Tongue (tissue), 1 donor: ENCODE measurements at regions not wholly inside any gene's neighbourhood (a gene's known extent, or its start where the extent isn't known, plus 50 kb on each side); places are given as distances from the start of the nearest gene placed in this dataset.
A peak's percentile ranks its signal among the peaks of the same experiment; 100 is the strongest.
"Not testable (repeated sequence)": the region's sequence is repeated elsewhere in the genome, so short reads cannot be mapped to it uniquely, and the experiment has no call there.

Experiments used
- DNase-seq: peaks from one replicate; pipeline ENCODE4 v3.0.0-alpha.2; 2015

DNA sequence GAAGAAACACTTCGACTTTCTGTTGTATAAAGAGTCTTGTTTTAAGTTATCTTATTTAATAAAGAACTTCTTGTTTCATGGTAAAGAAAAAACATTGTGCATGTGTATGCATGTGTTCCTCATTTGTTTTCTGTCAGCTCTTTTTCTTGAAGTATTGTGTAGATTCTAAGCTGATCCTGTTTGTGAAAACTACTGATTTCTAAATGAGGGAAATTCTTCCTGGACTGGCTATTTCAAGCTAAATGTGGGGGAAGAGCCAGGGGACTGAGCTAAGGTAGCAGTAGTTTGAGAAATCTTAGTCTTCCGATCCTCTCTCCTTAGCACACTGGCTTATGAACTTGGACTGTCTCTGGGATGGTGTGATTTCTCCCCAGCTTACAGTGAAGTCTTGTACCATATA is 56.4 kb upstream of the RBMS1 start:
- DNase-seq: no peak

DNA sequence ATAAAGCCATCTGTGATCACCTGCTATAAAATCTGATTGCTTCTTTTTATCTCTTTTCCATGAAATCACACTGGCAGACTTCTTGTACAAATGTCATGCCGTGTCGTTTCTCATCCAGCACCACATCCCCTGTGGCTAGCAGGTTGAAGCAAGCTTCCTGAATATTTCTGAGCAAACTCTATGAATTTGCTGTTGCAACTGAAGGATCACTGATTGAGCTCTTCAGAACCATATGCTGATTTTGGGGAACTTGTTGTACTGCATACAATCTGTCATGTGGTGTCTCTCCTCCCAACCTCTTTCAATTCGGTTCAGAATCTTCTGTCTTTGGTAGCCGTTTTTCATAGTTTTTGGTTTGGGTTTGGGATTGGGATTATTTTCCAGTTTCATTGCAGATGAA is 57.7 kb upstream of the RBMS1 start:
- DNase-seq: no peak

DNA sequence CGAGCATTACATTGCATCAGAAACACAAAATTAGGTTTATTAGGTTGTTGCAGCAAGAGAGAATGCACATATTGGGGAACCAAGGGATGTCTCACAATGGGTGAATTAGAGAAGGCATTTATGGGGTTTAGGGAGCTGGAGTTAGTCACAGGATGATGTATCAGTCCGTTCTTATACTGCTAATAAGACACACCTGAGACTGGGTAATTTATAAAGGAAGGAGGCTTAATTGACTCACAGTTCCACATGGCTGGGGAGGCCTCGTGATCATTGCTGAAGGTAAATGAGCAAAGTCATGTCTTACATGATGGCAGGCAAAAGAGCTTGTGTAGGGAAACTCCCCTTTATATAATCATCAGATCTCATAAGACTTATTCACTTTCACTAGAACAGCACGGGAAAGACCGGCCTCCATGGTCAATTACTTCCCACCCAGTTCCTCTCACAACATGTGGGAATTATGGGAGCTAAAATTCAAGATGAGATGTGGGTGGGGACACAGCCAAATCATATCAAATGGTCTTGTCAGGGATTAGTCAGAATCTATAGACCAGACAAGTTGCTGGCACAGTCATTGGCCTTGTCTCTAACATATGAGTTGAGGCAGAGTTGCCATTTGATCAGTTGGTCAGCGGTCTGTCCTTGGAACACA is 61.9 kb upstream of the RBMS1 start:
- DNase-seq: no peak

DNA sequence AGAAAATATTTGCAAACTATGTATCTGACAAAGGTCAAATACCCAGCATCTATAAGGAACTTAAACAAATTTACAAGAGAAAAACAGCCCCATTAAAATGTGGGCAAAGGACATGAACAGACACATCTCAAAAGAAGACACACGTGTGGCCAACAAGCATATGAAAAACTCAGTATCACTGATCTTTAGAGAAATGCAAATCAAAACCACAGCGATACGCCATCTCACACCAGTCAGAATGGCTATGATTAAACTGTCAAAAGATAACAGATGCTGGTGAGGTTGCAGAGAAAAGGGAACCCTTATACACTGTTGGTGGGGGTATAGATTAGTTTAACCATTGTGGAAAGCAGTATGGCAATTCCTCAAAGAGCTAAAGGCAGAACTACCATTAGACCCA is 64.3 kb upstream of the RBMS1 start:
- no peak for DNase-seq

DNA sequence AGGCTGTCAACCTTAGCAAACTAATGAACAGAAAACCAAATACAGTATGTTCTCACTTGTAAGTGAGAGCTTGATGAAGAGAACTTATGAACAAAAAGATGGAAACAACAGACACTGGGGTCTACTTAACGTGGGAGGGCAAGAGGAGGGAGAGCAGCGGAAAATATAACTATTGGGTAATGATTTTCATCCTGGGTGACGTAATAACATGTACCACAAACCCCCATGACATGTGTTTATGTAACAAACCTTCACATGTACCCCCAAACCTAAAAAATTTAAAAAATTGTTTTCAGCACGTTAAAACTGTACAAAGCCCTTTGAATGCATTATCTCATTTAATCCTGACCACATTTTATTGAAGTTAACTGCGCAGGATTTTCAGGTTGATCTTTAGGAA is 64.9 kb upstream of the RBMS1 start:
- no peak for DNase-seq

DNA sequence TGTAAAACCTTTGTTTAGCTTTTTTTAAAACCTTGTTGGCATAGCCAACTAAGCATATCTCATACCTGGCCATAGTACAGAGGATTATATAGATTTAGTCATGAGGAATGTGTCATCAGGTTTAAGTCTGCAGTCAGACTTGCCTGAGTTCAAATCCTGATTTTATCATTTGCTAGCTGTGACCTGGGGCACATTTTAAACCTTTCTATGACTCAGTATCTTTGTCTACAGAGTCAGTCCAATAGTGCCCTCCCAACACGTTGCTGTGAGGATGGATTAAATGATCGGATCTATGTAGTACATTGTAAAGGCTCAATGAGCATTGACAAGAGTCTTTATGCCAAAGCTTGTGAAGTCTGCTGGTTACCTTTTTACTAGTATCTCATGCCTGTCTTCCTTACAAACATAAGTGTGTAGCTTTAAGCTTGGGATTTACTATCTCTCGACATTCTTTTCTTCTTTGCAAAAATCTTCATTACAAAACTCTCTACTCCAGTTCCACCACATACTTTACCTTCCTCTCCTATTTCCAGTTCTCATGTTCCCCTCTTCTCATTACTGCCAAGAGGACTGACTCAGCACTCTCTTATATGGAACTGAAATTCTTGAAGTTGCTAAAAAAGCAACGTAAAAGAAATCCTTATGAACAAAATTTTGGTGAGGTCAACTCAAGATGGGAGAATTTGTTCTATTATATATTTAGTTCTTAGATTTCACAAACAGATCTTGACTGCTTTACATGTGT is 68.1 kb upstream of the RBMS1 start:
- DNase-seq: peak; percentile 8

DNA sequence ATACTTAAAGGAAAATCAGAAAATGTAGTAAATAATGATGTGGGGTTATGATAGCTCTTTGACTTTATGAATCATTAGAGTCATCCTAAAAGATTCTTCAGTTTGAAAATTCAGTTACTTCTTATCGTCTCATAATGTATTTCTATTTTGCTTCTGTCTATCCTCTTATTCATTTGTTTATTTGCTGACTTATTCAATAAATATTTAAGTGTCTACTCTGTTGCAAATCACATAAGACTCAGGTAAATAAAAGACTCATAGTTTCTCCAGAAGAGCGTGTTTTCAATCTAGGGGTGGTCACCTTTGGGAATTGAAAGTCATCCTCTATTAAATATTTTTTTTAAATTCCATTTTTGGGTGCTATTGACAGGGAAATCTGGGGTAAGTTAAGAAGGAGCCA is 69.1 kb upstream of the RBMS1 start:
- no peak for DNase-seq

DNA sequence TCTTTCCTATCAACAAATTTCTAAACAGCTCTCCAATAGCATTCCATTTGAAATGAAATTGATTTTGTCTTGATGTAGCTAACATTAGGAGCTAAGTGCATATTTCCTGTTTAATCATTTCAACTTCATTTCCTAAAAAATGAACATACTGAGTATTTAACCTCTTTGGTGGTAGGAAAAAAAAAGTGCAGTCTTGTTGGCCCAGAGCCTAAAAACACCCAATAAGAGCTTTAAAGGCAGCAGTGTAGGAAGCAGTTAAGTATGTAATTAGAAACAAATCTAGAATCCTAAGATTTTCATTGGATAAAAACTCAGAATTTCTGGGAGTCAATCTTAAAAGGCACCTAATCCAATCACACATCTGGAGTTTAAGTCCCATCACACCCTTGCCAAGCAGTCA is 71.0 kb upstream of the RBMS1 start:
- no peak for DNase-seq

DNA sequence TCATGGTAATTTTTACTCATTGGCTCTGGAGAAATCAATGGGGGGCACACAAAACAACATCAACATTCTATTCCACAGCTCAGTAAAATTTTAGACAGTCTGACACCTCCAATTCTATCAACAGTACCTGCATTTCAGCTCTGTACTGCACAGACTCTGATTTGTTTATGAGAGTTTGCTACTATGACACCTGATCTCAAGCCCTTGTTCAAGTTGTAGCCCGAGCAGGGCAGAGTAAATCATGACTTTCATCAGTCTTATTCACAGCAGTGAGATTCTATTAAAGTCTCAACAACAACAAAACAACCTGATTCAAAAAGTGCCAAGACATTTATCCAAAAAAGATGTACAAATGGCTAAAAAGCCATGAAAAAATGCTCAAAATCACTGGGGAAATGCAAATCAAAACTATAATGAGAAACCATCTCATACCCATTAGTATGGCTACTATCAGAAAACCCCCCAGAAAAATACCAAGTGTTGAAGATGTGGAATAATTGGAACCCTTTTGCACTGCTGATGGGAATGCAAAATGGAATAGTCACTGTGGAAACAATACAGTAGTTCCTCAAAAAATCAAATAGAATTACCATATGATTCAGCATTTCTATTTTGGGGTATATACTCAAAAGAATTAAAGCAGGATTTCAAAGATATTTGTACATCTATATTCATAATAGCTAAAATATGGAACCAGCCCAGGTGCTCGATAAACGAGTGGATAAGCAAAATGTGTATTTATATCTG is 71.7 kb upstream of the RBMS1 start:
- no peak for DNase-seq

DNA sequence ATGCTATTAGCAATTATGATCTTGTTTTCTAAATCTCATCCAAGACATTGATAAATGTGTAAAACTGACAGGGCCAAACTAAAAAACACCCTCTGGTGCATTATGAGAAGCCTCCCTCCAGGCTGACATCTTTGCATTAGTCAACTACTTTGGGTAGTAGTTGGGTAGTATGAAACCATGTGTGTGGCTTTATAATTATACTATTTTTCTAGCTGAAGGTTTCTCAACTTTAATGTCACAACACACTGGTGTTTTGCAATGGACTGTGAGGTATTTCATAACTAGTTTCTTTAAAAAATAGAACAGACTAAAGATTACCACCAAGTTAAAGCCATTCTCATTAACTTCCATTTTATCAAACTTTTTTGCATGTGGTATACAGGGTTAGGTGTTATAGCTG is 73.1 kb upstream of the RBMS1 start:
- no peak for DNase-seq

DNA sequence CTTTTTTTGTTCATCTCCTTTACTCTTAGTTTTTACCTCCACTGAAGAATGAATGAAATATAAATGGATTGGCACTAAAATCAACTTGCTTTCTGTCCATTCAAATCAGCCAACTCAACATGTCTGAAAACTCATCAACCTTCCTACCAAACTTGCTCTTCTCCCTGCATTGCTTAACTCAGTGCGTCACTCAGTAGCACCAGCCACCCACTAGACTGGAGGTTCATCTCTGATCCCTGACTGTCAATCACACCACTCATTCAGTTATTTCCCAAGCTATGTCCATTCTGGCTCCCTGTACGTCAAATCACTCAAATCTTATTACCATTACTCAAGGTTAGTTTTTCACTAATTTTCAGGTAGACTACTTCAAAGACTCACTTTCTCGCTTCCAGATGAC is 75.2 kb upstream of the RBMS1 start:
- no peak for DNase-seq

DNA sequence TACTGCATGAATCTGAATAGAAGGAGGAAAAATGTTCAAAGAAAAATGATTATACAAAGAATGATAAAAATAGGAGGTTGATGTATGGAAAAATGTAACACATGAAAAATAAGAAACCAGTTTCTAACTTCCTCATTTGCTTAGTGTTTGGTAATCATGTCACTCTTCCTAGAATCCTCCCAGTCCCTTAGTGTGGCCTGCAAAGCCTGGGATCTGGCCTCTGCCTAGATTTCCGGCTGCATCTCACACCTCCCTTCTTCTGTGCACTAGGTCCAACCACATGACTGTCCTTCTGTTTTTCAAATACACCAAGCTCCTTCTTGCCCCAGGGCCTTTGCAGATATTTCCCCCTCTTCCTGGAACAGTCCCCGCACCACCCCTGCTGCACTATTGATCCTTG is 76.8 kb upstream of the RBMS1 start:
- no peak for DNase-seq

DNA sequence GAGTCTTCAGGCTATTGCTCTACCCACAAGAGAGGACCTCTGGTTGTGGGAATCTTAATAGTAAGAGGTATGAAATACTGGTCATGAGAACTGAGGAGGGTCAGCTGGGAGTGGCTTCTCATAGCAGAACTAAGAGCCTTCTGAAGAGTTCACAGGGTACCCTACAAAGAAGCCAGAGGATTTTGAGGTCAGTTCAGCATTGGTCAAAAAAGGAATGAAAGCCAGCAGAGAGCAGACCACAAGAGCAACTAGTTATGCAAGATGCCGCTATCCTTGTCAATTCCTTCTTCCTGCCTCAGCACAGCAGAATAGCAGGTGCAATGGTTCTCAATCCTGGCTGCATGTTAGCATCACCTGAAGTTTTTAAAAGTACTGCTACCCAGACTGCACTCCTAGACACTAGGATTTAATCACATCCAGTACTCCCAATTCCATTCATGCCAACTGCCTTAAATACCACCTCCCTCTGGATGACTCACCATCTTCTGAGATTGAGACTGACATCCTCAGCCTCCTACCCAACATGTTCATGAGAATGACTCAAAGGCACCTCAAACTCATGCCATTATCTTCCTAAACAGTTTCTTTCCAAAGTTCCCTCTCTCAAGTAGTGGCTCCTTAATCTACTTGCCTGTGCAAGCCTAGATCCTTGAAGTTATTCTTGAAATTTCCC is 81.0 kb upstream of the RBMS1 start:
- no peak for DNase-seq

DNA sequence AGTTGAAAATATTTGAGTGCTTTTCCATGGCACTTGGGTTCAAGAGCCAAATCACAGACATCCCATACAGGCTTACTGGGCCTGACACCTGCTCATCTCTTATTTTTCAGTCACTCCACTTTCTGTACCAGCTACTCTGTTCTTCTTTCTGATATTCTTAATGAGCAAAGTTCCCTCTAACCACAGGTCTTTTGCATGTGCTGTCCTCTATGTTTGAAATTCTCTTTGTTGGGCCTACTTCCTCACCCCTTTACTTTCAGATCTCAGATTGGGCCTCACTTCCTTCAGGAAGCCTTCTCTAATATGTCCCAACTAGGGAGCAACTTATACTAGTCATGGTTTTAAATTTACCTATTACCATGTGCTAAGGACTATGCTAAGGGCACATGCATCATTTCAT is 81.8 kb upstream of the RBMS1 start:
- DNase-seq: no peak

DNA sequence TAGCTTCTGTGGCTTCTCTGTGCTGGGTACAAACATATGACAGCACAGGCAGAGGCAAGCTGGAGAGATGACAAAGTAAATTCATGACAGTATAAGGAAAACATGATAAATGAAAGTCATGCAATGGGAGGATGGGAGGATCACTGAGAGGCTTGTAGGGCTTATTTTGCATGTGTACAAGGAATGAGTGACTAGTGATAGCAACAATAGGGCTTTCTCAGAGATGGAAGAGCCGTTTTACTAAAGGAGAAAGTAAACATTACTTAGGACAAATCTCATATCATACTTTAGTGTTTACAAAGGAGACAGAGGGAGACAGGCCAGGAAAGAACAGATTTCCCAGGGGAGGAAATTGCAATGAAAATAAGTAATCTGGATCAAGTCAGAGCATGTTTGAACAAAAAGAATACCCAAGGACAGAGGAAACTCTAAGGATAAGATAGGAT is 82.5 kb upstream of the RBMS1 start:
- peak; percentile 26 for DNase-seq

DNA sequence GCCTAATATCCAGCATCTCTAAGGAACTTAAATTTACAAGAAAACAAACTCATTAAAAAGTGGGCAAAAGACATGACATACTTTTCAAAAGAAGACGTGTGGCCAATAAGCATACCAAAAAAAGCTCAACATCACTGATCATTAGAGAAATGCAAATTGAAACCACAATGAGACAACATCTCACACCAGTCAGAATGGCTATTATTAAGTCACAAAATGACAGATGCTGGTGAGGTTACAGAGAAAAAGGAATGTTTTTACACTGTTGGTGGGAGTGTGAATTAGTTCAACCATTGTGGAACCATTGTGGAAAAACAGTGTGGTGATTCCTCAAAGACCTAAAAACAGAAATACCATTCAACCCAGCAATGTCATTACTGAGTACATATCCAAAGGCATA is 83.5 kb upstream of the RBMS1 start:
- DNase-seq: not testable (repeated sequence)

DNA sequence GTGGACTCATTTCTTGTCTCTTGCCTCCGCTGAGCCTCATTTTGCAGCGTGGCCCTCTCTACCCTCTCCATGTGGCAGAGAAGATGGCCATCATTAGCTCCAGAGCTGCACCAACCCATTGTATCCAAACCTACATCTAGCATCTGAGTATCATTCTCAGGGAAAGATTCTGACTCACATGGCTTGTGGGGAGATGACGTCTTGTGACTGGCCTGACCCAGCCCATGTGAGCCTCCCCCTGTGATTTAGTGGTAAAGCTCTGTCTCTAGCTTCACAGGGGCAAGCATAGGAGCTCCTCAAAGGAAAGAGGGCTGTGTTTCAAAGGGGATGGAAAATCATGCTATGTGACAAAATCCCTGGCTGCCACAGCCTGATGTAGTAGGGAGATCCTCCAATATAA is 87.4 kb upstream of the RBMS1 start:
- DNase-seq: no peak

DNA sequence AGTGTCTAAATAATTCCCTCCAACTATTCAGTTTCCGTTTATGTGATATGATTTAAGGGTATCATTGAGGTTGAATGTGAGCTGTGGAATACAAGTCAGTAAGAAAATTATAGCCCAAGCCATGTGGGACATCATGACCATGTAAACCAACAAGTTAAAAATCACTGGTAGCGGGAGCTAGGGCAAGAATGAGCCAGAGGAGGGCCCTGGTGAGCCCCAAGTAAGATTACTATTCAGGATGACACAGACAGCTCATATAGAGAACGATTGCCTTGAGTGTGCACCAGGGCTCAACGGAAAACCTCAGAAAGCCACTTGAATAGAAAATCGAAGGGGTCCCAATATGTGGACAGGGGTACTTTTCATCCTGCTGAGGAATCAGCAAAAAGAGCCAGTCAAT is 87.8 kb upstream of the RBMS1 start:
- DNase-seq: no peak

DNA sequence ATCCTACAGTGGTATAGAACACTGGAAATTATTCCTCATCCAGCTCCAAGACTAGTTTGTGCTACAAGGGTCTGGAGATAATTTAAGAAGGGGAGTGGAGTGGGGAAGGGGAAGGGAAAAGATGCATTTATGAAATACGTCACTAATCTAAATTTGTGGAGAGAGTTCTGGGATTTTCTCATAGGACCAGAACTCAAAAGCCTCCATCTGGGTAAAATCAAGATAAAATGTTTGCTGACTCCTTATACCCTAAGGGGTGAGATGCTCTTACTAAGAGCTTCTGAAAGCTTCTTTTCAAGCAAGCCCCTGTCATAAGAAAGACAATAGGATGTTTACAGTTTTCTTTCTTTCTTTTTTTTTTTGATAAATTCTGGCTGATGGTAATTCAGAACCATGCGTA is 88.5 kb upstream of the RBMS1 start:
- no peak for DNase-seq

DNA sequence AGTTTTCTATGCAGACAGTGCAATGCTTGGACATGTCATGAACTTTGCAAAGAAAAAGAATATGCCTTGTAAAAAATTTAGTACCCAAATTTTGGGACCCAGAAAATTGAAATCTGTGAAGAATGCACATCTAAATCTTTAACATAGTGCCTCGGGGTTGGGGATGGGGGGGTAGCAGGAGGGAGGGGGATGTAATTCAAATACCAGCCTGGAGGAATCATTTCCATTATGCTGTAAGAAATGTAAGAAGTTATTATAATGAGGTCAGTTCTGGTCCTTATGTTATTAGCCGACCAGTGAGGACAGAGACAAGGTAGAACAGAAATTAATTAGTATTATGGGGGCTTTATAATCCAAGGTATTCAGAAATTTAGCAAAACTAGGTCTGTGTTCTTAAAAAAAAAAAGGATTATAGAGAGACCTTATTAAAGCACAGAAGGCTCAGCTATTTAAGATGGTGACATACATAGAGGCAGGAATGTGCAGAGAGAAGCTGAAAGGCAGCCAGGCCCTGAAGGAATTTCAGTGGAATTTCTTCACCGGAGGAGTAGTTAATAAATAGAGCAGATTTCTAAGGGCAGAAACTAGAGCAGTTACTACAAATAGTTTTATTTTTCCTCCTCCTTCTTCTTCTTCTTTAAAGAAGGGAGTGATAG is 89.0 kb upstream of the RBMS1 start:
- peak; percentile 54 for DNase-seq

DNA sequence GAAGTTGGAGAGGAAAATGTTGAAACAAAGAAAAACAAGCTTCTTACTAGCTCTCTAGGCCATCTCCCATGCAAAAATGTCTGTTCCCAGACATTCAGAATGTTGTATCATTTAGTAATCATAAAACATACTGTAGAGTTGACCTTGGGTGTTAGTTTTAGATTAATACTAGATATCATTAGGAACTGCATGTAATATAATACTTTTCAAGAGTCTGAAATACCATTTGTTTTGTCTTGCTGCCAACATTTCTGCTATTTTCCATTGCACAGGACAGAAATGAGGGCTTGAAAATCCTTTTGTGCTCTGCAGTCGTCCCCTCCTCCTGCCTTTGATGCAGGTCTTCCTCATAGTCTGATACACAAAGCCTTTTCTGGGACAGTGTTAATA is 89.5 kb upstream of the RBMS1 start:
- DNase-seq: peak; percentile 71

DNA sequence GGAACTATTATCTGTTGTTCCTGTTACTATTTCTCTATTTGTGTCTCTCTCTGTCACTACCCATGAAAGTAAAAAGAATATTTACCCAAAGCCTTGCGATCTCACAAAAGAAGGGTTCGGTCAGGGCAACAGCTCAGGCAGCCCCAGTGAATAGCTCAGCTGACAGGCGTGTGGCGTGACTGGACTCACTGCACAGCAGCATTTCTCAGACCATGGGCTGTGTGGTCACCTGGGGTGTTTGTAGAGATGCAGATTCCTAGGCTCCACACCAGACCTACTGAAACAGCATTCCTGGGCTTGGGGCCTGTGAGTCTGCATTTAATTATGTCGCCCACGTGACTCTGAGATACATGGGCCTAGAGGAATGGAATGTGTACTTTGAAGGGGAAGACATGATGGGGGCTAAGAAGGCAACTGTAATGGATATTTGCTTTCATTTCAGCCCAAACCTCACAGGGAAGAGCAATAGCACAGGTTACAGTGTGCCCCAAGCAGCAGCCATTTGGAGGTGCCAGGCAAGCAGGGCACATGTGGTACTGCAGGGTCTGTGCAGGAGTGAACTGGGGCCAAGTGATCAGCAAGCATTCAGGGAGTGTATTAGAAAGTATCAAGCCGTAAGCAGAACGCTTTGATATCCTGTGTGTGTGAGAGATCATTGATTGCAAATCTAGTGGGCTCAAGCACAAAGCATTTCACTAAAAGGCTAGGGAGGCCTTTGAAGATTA is 90.4 kb upstream of the RBMS1 start:
- DNase-seq: no peak
